ENCODE measurements at regions not wholly inside any gene's neighbourhood (a gene's known extent, or its start where the extent isn't known, plus 50 kb on each side); places are given as distances from the start of the nearest gene placed in this dataset.

DNA sequence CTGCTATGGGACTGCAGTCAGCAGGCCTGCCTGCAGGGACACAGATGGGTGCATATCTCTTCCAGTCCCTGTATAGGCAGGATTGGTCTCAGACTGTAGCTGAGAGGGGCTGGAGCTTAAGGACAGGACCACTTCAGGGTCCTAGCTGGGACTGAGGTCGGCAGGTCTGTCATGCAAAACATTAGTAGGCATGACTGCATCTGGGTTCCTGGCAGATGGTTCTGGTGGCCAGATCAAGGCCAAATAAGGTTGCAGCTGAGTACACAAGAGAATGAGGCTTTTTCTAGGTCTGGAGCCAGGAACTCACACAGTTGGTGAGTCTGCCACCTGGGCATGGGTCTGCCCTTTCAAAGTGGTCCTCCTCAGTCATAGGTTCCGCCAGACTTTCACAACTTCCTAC is 155.8 kb downstream of the TPH2 start:
- TF ChIP-seq, protein P1, sequence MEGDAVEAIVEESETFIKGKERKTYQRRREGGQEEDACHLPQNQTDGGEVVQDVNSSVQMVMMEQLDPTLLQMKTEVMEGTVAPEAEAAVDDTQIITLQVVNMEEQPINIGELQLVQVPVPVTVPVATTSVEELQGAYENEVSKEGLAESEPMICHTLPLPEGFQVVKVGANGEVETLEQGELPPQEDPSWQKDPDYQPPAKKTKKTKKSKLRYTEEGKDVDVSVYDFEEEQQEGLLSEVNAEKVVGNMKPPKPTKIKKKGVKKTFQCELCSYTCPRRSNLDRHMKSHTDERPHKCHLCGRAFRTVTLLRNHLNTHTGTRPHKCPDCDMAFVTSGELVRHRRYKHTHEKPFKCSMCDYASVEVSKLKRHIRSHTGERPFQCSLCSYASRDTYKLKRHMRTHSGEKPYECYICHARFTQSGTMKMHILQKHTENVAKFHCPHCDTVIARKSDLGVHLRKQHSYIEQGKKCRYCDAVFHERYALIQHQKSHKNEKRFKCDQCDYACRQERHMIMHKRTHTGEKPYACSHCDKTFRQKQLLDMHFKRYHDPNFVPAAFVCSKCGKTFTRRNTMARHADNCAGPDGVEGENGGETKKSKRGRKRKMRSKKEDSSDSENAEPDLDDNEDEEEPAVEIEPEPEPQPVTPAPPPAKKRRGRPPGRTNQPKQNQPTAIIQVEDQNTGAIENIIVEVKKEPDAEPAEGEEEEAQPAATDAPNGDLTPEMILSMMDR (IDR thresholded peaks at IDR 0.05; ENCODE audit: low read length) = no peak
- no peak for TF ChIP-seq EZH2 (IDR thresholded peaks at IDR 0.05; ENCODE audit: borderline replicate concordance, low read length)

All from OCI-LY1 (cell line).